ENCODE measurements at regions not wholly inside any gene's neighbourhood (a gene's known extent, or its start where the extent isn't known, plus 50 kb on each side); places are given as distances from the start of the nearest gene placed in this dataset.

DNA sequence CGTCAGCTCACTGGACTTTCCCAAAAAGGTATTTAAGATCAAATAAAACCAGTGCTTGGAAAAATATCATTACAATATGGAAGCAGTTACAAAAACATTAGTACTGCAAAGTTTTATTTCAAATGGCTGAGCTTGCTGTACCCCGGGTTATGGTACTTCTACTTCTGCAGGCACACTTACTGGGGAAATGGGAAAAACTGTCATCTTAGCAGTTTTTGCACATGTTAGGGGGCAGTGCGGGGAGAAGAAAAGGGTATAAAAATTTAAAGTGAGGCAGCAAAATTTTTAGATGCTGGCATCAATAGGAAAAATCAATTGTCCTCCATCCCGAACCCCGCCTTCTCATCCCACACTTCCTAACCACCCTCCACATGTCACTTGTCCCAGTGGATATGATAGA lies 133.4 kb downstream of the ATG4C start:
- DNase-seq = no peak

DNA sequence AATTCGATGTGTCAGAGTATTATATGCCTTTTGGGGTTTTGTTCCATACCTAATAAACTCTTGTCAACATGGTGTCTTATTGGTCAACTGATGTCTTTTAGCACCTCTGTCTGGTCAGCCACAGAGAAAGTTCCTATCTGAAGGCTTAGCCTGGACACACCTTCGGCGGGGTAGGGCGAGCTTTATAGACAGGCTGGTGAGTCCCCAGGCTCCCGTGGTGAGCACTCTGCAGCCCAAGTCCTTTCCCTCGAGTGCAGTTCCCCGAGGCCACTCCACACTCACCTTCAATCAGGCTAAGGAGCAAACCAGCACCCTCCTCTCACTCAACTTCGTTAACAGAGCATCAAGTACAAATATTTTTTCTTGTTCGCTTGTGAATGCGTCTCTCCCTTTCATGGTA lies 133.9 kb downstream of the ATG4C start:
- DNase-seq = no peak

DNA sequence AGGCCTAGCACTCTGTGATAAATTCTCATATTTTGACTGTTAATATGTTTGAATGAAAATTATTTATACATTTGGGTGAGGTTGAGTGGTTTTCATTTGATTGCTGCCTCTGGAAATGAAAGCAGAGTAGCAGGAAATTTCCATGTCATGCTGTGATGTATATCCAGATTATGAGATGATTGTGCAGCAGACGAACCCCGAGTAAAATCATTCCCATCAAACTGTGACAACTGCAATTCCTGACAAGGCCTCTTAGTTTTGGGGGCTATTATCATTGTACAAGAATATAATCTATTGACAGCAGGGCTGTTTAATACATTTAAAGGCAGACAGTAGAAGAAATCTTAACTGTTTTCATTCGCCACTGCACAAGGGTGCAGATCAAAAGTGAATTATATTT lies 134.8 kb downstream of the ATG4C start:
- no peak for DNase-seq

DNA sequence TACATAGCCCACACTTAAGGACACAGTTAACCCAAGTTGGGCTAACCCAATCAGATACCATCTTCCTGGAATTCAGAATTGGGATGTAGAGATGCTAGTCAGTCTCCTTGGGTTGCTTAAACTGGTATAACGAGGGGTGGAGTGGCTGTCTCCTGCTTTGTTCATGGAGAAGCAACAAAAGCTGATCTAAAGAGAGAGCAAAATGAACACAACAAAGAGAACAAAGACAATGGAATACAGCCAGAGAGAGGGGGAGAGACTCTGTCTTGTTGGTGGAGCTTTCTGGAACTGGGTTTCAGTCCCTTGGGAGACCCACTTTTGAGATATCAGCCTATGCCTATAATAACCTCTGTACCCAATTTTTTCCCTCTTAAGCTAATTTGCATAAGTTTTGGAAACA lies 138.1 kb downstream of the ATG4C start:
- DNase-seq = no peak

DNA sequence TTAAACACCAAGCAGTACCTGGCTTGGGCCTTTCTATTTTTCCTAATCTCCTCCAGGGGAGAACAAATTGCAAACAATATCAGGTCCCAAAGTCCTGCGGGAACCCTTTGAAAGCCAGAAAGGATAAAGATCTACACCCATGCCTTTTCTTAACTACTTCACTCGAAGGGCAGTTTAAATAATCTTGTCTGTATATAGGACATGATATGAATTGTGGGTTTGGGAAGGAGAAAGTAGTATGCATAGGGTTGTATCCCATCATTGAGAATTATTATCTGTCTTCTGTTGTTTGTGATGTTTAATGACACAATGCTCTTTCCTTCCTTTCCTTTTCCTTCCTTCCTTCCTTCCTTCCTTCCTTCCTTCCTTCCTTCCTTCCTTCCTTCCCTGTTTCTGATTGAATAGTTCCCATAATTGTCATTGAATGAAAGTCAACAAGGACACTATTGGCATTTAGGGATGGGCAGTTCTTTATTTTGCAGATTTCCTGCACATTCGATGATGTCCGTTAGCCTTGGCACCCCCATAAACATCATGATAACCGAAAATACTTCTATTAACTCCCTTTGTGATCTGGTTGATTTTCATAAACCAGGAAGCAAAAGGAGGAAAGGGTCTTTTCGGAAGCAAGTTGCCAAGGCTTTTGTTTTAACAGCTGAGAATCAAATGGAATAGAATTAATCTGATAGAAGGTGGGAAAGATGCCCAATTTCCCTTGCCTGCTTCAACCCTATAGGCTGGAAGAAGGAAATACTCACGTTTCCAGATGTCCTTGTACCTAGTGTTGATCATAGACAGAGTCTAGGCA lies 141.3 kb downstream of the ATG4C start:
- no peak for DNase-seq

DNA sequence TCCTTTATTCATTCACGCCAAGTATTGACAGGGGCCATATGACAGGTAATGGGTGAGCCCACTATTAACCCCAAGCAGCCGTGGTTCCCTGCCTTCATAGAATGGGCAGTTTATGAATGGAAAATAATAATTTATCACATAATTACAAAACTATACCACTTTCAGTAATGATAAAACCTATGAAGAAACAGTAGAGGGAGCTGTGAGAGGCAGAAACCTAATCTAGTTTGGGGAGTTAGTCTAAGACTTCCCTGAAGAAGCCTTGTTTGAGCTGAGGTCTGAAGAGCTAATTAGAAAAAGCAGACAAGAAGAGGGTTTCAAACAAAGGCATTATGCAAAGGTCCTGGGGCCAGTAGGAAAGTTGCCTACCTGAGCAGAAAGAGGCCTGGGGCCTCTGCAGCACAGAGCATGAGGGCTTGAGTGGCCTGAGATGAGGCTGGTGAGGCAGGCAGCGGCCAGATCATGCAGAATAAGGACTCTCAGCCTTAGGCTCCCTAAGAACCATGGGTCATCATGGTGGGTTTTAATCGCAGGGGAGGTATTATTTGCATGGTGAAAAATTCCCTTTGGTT lies 142.8 kb downstream of the ATG4C start:
- no peak for DNase-seq

DNA sequence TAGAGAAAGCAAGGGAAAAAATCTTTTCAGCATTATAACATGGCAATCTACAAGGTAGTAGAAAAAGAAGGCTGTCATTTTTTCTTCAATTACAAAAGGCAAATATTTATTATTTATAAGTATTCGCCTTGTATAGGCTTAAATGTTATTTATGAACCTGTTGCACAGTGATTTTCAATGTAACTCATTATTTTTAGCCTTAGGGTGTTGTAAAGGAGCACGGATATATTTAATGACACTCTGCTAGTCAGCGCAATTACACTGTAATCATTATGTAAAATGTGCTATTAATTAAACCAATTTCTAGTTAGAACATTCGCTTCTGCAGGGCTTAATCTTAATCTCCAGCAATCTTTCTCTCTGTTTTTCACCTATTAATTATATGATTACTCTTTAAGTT lies 145.0 kb downstream of the ATG4C start:
- no peak for DNase-seq

DNA sequence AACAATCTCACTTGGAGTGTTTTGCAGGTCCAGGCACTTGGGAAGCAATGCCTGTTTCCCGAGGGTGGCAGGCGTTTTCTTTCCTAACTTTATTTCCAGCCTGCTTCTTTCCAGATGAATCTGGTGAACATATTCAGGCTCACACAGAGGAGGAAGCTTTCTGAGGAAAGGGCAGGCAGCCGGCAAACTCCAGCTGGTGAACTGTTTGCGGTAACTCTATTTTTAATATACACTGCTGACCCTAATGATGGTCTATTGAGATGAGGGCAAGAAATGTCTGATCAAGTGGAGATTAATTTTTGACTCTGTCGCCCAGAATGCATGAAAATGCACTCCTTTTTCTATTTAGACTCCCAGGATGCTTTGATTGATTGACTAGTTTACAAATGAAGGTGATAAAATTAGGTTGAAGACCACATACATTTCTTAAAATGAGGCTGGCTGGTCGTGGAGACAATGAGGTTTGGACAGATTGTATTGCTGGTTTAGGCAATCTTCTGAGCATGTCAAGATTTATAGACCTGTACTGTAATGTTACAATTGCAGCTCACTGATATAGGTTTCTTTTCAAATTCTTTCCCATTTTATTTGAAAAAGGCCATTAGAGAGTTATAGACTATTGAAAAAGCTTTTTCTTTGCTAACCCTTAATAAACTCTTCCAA lies 153.8 kb downstream of the ATG4C start:
- no peak for DNase-seq

DNA sequence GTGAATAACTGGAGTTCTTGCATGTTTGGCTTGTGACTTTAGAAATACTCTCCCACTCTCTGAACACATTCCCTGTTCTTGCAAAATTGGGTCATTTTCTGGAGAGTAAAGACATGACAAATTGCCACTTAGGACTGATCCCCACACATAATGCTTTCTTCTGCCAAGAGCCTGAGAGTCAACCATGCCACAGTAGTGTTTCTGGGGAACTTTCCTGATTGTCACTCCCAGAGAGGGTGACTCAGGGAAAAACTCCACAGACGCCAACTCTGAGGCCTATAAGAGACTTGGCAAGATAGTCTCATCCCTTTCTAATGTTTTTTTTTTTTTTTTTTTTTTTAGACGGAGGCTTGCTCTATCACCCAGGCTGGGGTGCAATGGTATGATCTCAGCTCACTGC lies 157.8 kb downstream of the ATG4C start:
- peak in 2 of 51 donors; percentile 1 to 6 for DNase-seq

DNA sequence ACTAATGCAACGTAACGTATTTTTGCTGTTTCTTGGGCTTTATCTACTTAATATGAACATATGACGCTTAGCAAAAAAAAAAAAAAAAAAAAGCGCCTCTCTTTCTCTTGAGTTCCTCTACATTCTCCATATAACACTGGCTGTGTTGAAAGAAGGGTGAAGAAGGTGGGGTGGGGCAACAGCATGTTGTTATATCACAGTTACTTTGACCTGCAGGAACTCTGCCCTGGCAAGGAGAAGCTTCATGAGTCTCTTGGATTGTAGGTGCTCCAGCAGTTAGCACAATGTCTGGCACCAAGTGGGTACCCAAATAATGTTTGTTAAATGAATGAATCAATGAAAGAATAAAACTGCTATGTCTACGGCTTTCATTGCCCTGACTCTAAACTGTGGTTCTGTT lies 162.6 kb downstream of the ATG4C start:
- DNase-seq = no peak

DNA sequence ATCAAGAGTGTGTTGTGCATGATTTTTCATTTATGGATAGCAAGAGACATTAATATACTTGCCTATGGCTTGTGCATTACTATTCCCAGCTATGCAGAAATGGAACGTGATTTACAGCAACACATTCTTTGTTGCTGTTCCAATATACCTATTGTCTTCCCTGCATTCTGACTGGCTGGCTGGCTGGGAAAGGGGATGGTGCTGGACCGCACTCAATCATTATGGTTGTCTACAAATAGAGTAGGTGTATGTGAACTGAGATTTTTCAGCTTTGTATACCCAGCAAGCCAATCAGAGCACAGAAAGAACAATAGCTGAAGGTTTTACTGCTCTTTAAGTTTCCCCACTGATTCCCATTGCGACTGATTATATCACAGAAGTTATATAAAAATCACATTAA lies 167.5 kb downstream of the ATG4C start:
- DNase-seq = no peak

DNA sequence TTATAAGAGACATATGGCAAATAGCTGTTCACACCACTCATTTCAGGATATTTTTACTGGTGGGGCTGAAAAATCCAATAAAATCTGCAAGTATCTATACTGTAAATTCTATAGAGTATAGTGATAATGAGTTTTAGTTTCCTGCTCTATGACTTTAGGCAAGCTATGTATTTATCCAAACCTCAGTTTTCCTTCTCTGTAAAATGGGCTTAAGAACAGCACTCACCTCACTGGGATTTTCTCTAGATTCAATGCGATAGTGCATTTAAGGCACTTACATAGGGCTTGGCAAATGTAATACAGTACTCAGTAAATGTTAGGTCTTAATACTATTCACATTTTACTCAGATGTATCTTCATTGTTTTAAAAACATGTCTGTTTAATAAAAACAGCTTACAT lies 168.7 kb downstream of the ATG4C start:
- DNase-seq = no peak

DNA sequence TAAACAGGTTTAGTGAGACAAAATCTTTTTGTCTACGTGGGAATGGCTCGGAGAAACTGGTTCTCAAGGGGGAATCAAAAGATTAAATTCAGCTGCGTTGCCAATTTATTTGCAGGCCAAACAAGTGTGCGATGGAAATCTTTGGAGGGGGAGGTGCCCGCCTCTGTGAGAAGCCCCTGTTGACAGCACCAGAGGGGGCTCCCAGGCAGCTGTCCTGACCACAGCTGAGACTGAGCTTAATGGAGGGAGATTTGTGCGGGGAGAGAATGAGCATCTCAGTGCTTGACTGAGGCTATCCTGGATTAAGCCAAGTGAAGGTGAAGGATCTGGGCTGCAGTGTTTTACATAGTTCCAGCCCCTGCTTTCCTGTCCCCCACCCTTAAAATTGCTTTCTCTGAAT lies 169.7 kb downstream of the ATG4C start:
- DNase-seq = no peak

DNA sequence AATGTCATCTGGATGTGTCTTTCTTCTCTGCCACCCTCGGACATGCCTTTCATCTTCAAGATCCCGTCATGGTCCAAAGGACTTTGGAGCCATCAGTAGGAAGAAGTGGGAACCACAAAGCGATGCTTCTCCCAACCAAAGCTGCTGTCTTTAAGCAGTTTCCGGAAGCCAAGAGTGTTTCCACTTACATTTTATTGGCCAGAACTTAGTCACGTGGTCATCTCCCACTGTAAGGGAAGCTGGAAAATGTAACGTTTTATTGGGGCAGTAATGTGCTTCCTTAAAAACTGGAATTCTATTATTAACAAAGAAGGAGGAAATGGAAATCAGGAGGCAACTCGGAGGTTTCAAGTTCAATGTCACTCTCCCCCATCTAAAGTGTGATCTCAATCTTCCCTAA lies 170.8 kb downstream of the ATG4C start:
- DNase-seq = no peak

DNA sequence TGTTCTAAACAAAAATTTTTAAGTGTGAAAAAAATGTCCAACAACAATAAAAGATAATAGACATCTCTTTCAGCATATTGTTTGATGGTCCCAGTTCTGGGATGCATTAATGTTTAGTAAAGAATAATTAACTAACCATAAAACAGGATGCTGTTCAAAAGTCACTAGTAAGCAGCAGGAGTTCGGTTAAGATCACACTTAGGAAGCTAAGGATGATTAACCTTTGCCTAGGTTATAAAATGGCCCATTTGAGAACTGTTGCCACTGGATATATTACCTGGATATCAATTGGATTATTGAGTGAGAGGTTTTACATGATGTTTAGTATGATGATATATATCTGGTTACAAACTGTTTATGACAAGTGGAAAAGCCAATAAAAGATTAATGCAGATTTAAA lies 171.7 kb downstream of the ATG4C start:
- no peak for DNase-seq

DNA sequence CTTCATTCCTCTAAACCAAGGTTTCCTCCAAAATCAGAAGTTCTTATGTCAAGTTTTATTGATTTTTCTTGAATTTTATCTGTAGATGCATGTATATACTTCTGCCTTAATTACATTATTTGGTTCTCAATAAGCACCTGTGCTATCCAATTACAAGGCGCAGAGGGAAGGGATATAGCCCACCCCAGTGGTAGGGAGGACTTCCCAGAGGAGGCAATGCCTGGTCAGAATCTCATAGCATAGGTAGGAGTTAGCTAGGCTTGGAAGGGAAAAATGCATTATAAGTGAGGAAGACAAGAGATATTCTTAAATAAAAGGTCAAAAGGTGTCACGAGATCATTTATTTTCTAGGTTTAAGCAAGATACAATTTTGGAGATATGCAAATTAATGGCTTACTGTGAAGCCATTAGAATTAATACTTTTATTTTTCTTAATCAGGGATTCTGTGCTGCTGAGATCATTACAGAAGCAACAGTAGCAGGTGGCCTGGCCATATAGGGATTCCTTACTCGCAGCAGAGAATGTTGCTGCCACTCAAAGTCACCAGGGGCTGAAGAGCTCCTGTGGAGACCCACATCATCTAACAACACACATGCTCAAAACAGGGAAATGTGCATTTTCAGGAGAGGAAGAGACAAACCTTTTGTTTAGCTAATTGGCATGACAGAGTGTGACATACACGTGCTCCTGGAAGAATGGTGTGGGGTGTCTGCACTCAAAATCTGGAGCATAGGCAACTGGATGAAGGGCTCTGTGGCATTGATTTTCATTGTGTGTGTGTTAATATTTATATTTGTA lies 178.3 kb downstream of the ATG4C start:
- DNase-seq = no peak

DNA sequence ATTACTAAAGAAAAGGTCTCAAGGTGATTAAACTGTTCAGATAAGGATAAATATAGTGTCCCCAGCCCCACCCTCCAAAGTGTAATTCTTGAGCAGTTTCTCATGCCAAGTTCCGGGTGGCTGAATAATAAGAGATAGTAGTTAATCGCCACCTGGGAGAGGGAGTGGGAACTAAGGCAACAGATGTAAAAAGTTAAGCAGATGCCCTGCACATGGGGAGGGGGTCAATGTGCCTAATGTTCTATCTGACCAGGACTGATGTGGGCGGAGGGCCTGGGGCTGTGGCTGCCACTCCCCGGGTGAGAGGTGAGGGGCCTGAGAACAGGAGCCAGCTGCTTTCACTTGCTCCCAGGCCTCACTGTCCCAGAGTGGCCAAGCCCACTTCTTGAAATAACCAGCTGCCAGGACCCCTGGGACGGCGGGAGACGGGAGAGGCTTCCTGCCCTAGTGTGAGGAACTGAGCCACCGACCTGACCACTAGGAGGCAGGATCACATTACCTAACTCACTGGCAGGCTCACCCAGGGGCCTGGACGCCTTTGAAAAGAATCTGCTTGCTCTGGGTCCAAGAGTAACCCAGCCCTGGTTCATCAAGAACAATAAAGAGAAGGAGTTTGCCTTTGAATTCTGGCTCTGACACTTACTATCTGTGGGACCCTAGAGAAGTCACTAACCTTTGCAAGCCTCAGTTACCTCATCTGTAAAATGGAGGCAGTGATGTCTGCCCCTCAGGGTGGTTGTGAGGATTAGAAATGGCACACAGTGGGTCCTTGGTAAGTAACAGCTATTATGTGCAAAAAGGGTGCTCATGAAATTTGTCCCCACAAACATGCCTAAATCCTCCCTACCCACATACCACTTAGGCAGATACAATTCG lies 179.2 kb downstream of the ATG4C start:
- DNase-seq = peak in 8 of 51 donors; percentile 2 to 23 (median 4)

DNA sequence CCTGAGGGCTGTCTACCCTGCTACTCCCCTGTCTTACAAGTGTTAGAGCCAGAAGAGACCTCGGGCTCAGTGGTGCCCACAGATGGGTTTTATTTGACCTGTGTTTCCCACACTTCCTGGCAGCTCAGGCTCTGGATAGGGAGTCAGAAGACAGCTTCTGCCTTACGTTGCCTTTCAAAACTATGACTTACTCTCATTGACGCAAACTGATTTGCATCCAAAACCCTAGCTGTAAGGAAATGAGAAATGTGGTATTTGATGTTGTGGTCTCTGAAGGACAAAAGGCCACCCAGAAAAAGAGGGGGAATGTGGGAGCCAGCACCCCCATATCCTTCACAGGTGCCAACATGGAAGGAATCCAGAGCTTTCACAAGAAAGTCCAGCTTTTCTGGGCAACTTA lies 180.2 kb downstream of the ATG4C start:
- no peak for DNase-seq

DNA sequence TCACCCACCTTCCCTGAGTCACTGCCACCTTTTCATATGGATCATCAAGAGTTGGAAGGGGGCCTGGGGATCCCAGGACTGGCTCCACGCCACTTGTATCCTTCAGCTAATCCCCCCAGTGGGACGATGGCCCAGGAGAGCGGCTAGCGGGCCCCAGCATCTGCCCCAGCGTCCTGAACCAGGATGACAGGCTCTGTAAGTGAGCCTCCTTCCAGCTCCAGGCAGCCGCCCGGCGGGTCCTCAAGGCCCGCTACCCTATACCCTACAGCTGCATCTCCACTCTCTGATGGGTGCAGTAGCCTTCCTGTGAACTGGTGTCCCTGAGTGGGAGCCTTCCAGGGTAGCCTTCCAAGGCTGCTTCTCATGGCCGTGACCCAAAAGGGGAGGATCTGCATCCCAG lies 183.1 kb downstream of the ATG4C start:
- DNase-seq = no peak

DNA sequence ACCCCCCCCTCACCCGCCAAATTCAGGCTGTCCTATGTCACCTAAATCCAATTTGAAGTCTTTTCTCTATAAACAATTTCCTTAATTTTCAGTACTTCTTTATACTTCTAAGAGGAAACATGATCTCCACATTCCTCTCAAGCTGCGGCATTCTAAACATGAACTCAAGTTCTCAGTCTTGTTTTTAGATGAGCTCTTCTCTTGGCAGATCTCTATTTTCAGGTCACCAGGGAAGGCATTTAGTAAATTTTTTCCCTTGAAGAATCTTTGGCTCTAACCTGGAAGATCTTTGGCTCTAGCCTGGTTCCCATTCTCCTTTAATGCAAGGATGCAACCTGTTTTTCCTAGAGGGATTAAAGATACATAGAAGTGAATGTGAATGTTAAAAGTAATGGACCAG lies 193.4 kb downstream of the ATG4C start:
- DNase-seq = no peak

DNA sequence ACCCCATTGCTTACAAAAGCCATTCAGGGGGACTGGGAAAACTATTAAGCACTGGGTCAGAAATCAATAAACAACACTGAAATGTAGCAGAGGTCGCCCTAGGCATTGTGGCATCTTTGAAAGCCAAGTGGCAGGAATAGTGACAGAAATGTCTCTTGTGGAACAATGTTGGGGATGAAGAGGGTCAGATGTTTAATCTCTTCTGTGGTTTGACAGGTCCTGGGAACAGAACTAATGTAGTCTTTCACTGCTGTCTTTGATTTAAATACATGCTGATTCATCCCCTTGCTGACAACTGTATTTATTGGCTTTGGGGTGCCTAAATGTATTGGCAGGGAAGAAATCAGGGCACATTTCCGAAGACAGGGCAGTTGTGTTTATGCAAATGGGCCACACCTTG lies 194.8 kb downstream of the ATG4C start:
- DNase-seq = no peak
